Suppressor macrophage treated with lipopolysaccharide for 1 hour (primary cell): ENCODE measurements at regions not wholly inside any gene's neighbourhood (a gene's known extent, or its start where the extent isn't known, plus 50 kb on each side); places are given as distances from the start of the nearest gene placed in this dataset.

ENCODE experiments used
- DNase-seq, 3 donors: peaks; one replicate each; pipeline ENCODE4 v3.0.0-alpha.2; 2020 to 2022

DNA sequence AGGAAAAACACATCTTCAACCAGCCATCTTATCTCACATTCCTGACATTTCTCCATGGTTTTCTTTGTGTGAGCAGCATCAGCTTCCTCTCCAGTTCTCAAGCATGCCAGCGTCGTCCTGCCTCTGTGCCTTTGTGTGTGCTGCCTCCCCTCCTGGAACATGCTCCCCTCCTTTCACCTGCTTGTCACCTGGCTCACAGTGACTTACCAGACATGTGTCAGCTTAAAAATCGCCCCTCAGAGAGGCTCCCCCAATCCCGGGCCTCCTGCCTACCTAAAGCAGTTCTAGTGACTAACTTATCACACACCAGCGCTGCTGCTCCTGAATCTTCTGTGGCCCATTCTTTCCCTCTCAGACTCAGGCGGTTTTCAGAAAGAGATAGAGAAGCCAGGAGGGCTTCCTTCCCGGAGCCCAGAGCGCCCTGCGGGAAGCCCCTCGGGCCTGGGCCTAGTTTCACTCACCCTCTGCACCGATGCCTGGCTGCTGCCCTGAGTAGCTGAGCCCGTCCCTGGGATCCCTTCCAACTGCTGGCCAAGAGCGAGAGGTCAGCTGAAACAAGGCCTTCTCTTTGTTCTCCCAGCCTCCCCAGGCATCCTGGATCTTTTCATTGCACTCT lies 51.1 kb upstream of the MVB12B start:
- DNase-seq: no peak

DNA sequence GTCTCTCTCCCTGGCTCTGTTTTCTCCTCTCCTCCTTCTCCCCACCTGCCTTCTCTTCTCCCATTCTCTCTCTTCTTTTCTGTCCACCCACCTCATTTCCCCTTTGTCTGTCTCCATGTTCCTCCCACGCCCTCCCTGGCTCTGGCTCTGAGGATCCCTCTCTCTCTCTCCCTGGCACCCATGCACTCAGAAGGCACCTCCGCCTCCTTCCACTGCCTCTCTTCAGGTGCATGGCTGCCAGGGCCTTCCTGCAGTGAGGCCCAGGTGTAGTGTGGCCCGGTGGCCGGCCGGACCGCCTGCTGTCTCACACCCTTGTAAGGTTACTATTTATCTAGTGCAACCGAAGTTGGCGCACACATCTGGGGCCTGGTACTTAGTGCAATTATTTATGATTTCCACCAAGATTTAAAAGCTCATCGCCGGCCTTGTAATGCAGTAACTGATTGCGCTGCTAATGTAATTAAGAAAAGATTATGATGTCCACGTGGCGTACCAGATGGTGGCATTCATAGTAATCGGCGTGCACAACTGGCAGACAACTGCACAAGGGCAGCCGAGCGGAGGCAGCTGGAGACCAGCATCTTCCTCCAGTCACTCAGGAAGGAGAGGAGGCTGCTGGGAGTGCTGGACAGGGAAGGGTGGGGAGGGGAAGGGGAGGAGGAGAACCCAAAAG lies 50.4 kb upstream of the MVB12B start:
- DNase-seq: no peak
